ENCODE measurements at regions not wholly inside any gene's neighbourhood (a gene's known extent, or its start where the extent isn't known, plus 50 kb on each side); places are given as distances from the start of the nearest gene placed in this dataset.

GRCh38 chr6:7960848-7961247 lies 50.3 kb upstream of the TXNDC5 start:
- intact Hi-C loops (cut with DNase I): no loop called here
- Histone ChIP-seq H3K27me3 (no peaks in the 10 kb centered on the region), H3K9me3 (no peaks in the 10 kb centered on the region), H3K4me1 (no peaks in the 10 kb centered on the region), H3K27ac (replicated peaks in 1 of 4) (no peak overlapping the region), H3K36me3 (no peaks in the 10 kb centered on the region), H3K4me3 (no peak overlapping the region)
- 92% methylated on average over 5 of the region's 5 CpGs for WGBS
- DNase-seq (ENCODE audit: extremely low spot score): peak; percentile 45
- TF ChIP-seq POLR2A (IDR thresholded peaks at IDR 0.05; ENCODE audit: low read depth): no peak
- no peak for TF ChIP-seq EP300 (IDR thresholded peaks at IDR 0.05)
- TF ChIP-seq, protein P1, sequence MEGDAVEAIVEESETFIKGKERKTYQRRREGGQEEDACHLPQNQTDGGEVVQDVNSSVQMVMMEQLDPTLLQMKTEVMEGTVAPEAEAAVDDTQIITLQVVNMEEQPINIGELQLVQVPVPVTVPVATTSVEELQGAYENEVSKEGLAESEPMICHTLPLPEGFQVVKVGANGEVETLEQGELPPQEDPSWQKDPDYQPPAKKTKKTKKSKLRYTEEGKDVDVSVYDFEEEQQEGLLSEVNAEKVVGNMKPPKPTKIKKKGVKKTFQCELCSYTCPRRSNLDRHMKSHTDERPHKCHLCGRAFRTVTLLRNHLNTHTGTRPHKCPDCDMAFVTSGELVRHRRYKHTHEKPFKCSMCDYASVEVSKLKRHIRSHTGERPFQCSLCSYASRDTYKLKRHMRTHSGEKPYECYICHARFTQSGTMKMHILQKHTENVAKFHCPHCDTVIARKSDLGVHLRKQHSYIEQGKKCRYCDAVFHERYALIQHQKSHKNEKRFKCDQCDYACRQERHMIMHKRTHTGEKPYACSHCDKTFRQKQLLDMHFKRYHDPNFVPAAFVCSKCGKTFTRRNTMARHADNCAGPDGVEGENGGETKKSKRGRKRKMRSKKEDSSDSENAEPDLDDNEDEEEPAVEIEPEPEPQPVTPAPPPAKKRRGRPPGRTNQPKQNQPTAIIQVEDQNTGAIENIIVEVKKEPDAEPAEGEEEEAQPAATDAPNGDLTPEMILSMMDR (IDR thresholded peaks at IDR 0.05): no peak
- no peak for TF ChIP-seq POLR2AphosphoS5 (IDR thresholded peaks at IDR 0.05)

Measured in esophagus muscularis mucosa (tissue), 4 donors.